Activated CD8-positive, alpha-beta T cell treated with anti-CD3 and anti-CD28 coated beads, Interleukin-2, amount 10 ng/mL, durations not matched to agents 7 days and 5 days (primary cell): ENCODE measurements at regions not wholly inside any gene's neighbourhood (a gene's known extent, or its start where the extent isn't known, plus 50 kb on each side); places are given as distances from the start of the nearest gene placed in this dataset.

Experiments used
- ATAC-seq: fragments of 150-1000 bp; cut with Tn5 transposase; one replicate; pipeline ENCODE4 v1.10.0; 2021; ENCODE audit warnings: moderate library complexity
- CTCF ChIA-PET: fragments of 350-600 bp; sonication (Branson Sonifier 250); formaldehyde crosslinking; loops from one replicate; lab custom pipeline; 2021; ENCODE audit warnings: antibody characterized with exemption; lab: Charles Lee
- POLR2A ChIA-PET: fragments of 350-600 bp; sonication (Branson Sonifier 250); formaldehyde crosslinking; loops from one replicate; lab custom pipeline; 2021; ENCODE audit warnings: antibody characterized with exemption; lab: Charles Lee
- DNase-seq: peaks from one replicate; pipeline ENCODE4 v3.0.0-alpha.2; 2020
- H3K27ac Mint-ChIP-seq: one replicate; pipeline ENCODE4 v1.8.0; 2021; ENCODE audit warnings: mild to moderate bottlenecking, mixed read lengths
- H3K27me3 Mint-ChIP-seq: one replicate; pipeline ENCODE4 v1.8.0; 2021; ENCODE audit warnings: low read depth, mixed read lengths
- H3K36me3 Mint-ChIP-seq: one replicate; pipeline ENCODE4 v1.8.0; 2021; ENCODE audit warnings: low read depth, mixed read lengths
- H3K4me1 Mint-ChIP-seq: one replicate; pipeline ENCODE4 v1.8.0; 2021; ENCODE audit warnings: low read depth, mixed read lengths
- H3K4me3 Mint-ChIP-seq: one replicate; pipeline ENCODE4 v1.8.0; 2021; ENCODE audit warnings: mild to moderate bottlenecking, mixed read lengths
- H3K9me3 Mint-ChIP-seq: one replicate; pipeline ENCODE4 v1.8.0; 2022; ENCODE audit warnings: mixed read lengths; ENCODE audit not compliant: insufficient read depth

GRCh38 chr14:79992407-79993198, 218.7 kb downstream of the DIO2 start:
- no peaks in the 10 kb centered on the region for H3K9me3 Mint-ChIP-seq
- ChIA-PET CTCF (no interaction called here), POLR2A (no interaction called here)
- H3K4me1 Mint-ChIP-seq: no peaks in the 10 kb centered on the region
- DNase-seq (no peak), ATAC-seq (no peak)
- H3K36me3 Mint-ChIP-seq: no peaks in the 10 kb centered on the region
- no peak overlapping the region for H3K27ac Mint-ChIP-seq
- H3K4me3 Mint-ChIP-seq: no peak overlapping the region
- no peaks in the 10 kb centered on the region for H3K27me3 Mint-ChIP-seq

GRCh38 chr14:79991866-79992265, 219.4 kb downstream of the DIO2 start:
- H3K36me3 Mint-ChIP-seq: no peaks in the 10 kb centered on the region
- no peaks in the 10 kb centered on the region for H3K9me3 Mint-ChIP-seq
- H3K4me1 Mint-ChIP-seq: no peaks in the 10 kb centered on the region
- ChIA-PET CTCF (no interaction called here), POLR2A (no interaction called here)
- H3K27ac Mint-ChIP-seq: no peak overlapping the region
- no peak for ATAC-seq
- H3K27me3 Mint-ChIP-seq: no peaks in the 10 kb centered on the region
- no peak for DNase-seq
- H3K4me3 Mint-ChIP-seq: no peak overlapping the region

GRCh38 chr14:79989990-79990389, 221.3 kb downstream of the DIO2 start:
- H3K4me1 Mint-ChIP-seq: no peaks in the 10 kb centered on the region
- ATAC-seq: no peak
- H3K27me3 Mint-ChIP-seq: no peaks in the 10 kb centered on the region
- DNase-seq: no peak
- H3K27ac Mint-ChIP-seq: no peak overlapping the region
- no peak overlapping the region for H3K4me3 Mint-ChIP-seq
- no peaks in the 10 kb centered on the region for H3K36me3 Mint-ChIP-seq
- POLR2A ChIA-PET: no interaction called here
- CTCF ChIA-PET: no interaction called here
- H3K9me3 Mint-ChIP-seq: no peaks in the 10 kb centered on the region

GRCh38 chr14:79986251-79986650, 225.1 kb downstream of the DIO2 start:
- Mint-ChIP-seq H3K4me1 (no peaks in the 10 kb centered on the region), H3K27me3 (no peaks in the 10 kb centered on the region), H3K9me3 (no peaks in the 10 kb centered on the region), H3K27ac (no peak overlapping the region), H3K36me3 (no peaks in the 10 kb centered on the region), H3K4me3 (no peak overlapping the region)
- ChIA-PET POLR2A (no interaction called here), CTCF (no interaction called here)
- ATAC-seq (no peak), DNase-seq (no peak)

GRCh38 chr14:79972230-79972629, 239.1 kb downstream of the DIO2 start:
- H3K36me3 Mint-ChIP-seq: no peaks in the 10 kb centered on the region
- H3K4me1 Mint-ChIP-seq: no peaks in the 10 kb centered on the region
- ChIA-PET CTCF (interaction anchor here (0.6 kb wide), 1 partner anchor 593 kb away, joined by 3 read pairs; no protein-coding TSS in a partner anchor), POLR2A (no interaction called here)
- ATAC-seq: no peak
- H3K27me3 Mint-ChIP-seq: no peaks in the 10 kb centered on the region
- peaks cover 9% of the 10 kb centered on the region for H3K9me3 Mint-ChIP-seq
- DNase-seq: no peak
- H3K27ac Mint-ChIP-seq: no peak overlapping the region
- no peak overlapping the region for H3K4me3 Mint-ChIP-seq

- Mint-ChIP-seq H3K27ac (no peak overlapping the region), H3K36me3 (no peaks in the 10 kb centered on the region), H3K9me3 (peaks cover 8% of the 10 kb centered on the region), H3K27me3 (no peaks in the 10 kb centered on the region), H3K4me1 (no peaks in the 10 kb centered on the region), H3K4me3 (no peak overlapping the region)
- ATAC-seq (no peak), DNase-seq (no peak)
- ChIA-PET POLR2A (no interaction called here), CTCF (interaction anchor here (0.6 kb wide), 1 partner anchor 592 kb away, joined by 3 read pairs; no protein-coding TSS in a partner anchor)
These were observed 240.0 kb downstream of the DIO2 start for GRCh38 chr14:79971330-79971729.

GRCh38 chr14:79967453-79967852, 243.9 kb downstream of the DIO2 start:
- no peak for ATAC-seq
- H3K27me3 Mint-ChIP-seq: no peaks in the 10 kb centered on the region
- CTCF ChIA-PET: no interaction called here

GRCh38 chr14:79967001-79967400, 244.3 kb downstream of the DIO2 start:
- H3K36me3 Mint-ChIP-seq: no peaks in the 10 kb centered on the region

More at GRCh38 chr14:79967453-79967852, 243.9 kb downstream of the DIO2 start:
- peaks cover 4% of the 10 kb centered on the region for H3K9me3 Mint-ChIP-seq
- no peak overlapping the region for H3K27ac Mint-ChIP-seq
- no peak overlapping the region for H3K4me3 Mint-ChIP-seq
- H3K4me1 Mint-ChIP-seq: no peaks in the 10 kb centered on the region
- H3K36me3 Mint-ChIP-seq: no peaks in the 10 kb centered on the region
- POLR2A ChIA-PET: no interaction called here
- no peak for DNase-seq

GRCh38 chr14:79965896-79966295, 245.4 kb downstream of the DIO2 start:
- H3K27me3 Mint-ChIP-seq: no peaks in the 10 kb centered on the region
- H3K4me1 Mint-ChIP-seq: no peaks in the 10 kb centered on the region
- H3K36me3 Mint-ChIP-seq: no peaks in the 10 kb centered on the region
- ATAC-seq (no peak), DNase-seq (no peak)
- peaks cover 4% of the 10 kb centered on the region for H3K9me3 Mint-ChIP-seq
- no peak overlapping the region for H3K27ac Mint-ChIP-seq
- ChIA-PET POLR2A (no interaction called here), CTCF (no interaction called here)
- H3K4me3 Mint-ChIP-seq: no peak overlapping the region

More at GRCh38 chr14:79967001-79967400, 244.3 kb downstream of the DIO2 start:
- ATAC-seq: no peak
- Mint-ChIP-seq H3K9me3 (peaks cover 4% of the 10 kb centered on the region), H3K27ac (no peak overlapping the region), H3K27me3 (no peaks in the 10 kb centered on the region), H3K4me3 (no peak overlapping the region), H3K4me1 (no peaks in the 10 kb centered on the region)
- no peak for DNase-seq
- CTCF ChIA-PET: no interaction called here
- POLR2A ChIA-PET: no interaction called here

- POLR2A ChIA-PET: no interaction called here
These were observed 250.1 kb downstream of the DIO2 start for GRCh38 chr14:79961197-79961596.

GRCh38 chr14:79960288-79960687, 251.0 kb downstream of the DIO2 start:
- Mint-ChIP-seq H3K4me1 (no peaks in the 10 kb centered on the region), H3K36me3 (no peaks in the 10 kb centered on the region), H3K9me3 (peaks cover 7% of the 10 kb centered on the region), H3K27ac (no peak overlapping the region), H3K4me3 (no peak overlapping the region), H3K27me3 (no peaks in the 10 kb centered on the region)
- ATAC-seq (no peak), DNase-seq (no peak)
- CTCF ChIA-PET: no interaction called here
- POLR2A ChIA-PET: no interaction called here

More at GRCh38 chr14:79961197-79961596, 250.1 kb downstream of the DIO2 start:
- H3K4me1 Mint-ChIP-seq: no peaks in the 10 kb centered on the region
- ATAC-seq (no peak), DNase-seq (no peak)
- CTCF ChIA-PET: no interaction called here
- no peaks in the 10 kb centered on the region for H3K27me3 Mint-ChIP-seq
- H3K36me3 Mint-ChIP-seq: no peaks in the 10 kb centered on the region
- no peak overlapping the region for H3K27ac Mint-ChIP-seq
- peaks cover 6% of the 10 kb centered on the region for H3K9me3 Mint-ChIP-seq
- no peak overlapping the region for H3K4me3 Mint-ChIP-seq

- ChIA-PET POLR2A (no interaction called here), CTCF (no interaction called here)
- H3K27ac Mint-ChIP-seq: no peak overlapping the region
- no peaks in the 10 kb centered on the region for H3K27me3 Mint-ChIP-seq
- H3K4me3 Mint-ChIP-seq: no peak overlapping the region
- H3K9me3 Mint-ChIP-seq: peaks cover 16% of the 10 kb centered on the region
- no peaks in the 10 kb centered on the region for H3K36me3 Mint-ChIP-seq
- ATAC-seq: no peak
- H3K4me1 Mint-ChIP-seq: no peaks in the 10 kb centered on the region
- DNase-seq: no peak
These were observed 259.7 kb downstream of the DIO2 start for GRCh38 chr14:79951572-79951971.
